Stimulated activated CD4-positive, alpha-beta T cell treated with anti-CD3 and anti-CD28 coated beads, Interleukin-4, amount 100 ng/mL, for 4 hours (primary cell): ENCODE measurements at regions not wholly inside any gene's neighbourhood (a gene's known extent, or its start where the extent isn't known, plus 50 kb on each side); places are given as distances from the start of the nearest gene placed in this dataset.
"Not testable (repeated sequence)": the region's sequence is repeated elsewhere in the genome, so short reads cannot be mapped to it uniquely, and the experiment has no call there.

Source experiments
- DNase-seq, 2 experiments: peaks; one replicate each; pipeline ENCODE4 v3.0.0-alpha.2; 2020

- DNase-seq = not testable (repeated sequence)
Observed at GRCh38 chr21:35271344-35272118, 222.4 kb upstream of the RUNX1 start.

DNA sequence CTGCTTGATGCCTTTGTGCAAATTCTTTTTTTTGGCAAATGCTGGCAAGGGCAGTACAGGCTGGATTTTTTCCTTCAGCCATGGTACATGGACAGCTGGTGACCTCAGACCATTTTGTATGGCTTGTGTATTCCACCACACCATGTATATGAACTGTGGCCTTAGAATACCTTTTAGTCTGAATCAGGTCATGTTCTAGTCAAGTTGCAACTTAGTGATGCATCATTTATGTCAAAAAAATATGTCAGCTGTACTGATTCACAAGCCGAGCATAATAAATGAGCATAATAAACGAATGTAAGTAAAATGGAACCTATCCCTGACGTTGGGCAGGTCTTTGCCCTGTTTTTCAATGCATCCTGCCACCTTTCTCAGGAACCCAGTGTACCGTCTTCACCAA lies 219.7 kb upstream of the RUNX1 start:
- no peak for DNase-seq

DNA sequence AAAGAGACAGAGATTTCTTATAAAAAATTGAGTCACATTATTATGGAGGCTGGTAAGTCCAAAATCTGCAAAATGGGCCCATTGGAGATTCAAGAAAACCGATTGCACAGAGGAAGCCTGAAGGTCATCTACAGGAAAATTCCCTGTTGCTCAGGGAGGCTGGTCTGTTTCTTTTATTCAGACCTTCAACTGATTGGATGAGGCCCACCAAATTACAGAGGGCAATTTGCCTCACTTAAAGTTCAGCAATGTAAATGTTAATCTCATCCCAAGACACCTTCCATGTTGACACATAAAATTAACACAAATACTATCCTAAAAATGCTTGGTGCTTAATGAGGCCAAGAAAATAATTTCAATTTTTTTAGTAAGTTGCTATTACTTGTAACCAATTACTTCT lies 219.2 kb upstream of the RUNX1 start:
- DNase-seq = no peak

DNA sequence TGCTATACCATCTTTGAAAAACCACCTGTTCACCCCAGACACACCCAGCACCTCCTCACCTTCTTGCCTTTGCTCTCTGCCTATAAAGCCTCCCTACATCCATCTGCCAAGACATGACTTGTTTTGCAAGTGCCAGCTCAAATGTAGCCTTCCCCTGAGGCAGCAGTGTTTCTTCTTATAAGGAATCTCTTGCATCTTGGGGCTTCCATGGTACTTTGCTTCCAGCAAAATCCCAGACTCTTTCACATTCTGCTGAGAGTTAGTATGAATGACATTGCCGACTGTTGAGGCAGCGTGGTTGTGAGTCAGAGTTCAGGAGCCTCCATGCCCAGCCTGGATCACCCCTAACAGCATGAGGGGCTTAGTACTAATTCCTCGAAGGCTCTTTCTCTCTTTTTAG lies 217.4 kb upstream of the RUNX1 start:
- DNase-seq = no peak

- no peak for DNase-seq
Observed at GRCh38 chr21:35265170-35265877, 216.2 kb upstream of the RUNX1 start.

DNA sequence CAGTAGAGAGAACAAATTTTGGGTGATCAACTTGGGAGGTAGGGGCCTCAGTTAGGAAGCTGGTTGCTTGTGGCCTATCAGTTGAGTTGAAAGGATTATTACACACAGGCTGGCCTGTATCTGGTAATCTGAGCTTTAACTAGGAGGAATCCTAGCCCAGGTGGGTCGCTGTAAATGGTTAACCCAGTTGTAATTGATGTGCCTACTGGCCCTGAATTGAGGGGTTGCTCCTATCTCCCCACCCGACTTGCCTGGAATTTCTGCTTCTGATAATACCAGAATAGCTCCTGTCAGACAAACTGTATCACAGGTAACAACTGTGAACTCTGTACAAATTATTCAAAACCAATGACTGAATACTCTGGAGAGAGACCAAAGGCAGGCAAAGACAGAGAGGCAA lies 210.4 kb upstream of the RUNX1 start:
- DNase-seq = no peak

- DNase-seq = no peak
Observed at GRCh38 chr21:35258521-35258920, 209.4 kb upstream of the RUNX1 start.

DNA sequence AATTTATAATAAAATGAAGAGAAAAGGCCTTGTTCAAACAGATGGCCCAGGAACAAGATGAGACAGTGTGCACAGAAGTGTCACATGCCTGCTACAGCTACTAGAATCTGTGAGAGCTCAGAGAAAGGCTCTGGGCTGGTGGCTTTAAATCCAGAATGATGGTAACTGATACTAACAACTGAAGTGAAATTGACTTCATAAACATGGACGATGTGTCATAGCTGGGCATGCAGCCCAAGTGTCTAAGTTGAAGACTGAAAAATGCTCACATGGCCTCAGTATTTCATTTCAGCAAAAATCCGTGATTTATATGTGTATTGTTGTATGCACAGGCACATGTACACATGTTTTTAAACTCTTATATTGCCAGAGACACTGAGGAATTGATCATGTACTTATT lies 208.3 kb upstream of the RUNX1 start:
- no peak for DNase-seq

DNA sequence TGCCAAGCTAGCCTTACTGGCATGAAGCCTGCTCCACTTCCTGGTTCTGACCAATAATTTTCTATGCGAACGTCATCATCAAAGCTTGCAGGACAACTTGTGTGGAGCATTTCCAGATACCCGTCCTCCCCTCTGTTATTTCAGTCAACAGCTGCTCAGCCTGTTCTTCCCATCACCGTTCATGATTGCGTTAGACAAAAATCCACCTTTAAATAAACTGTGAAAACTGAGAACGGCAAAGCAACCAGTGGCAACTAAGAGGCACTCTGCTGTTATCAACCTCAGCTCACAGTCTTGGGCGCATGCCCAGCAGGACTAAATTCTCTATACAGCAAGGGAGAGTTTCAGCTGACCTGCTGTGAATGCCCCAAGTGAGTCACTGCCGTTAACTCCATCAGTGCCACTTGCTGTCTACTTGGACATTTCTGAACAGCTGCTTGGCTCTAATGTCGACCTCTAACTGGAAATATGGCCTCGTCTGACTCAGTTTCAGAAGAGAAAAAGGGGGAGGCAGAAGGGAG lies 207.4 kb upstream of the RUNX1 start:
- no peak for DNase-seq

GRCh38 chr21:35254765-35255138 lies 205.7 kb upstream of the RUNX1 start:
- no peak for DNase-seq

DNA sequence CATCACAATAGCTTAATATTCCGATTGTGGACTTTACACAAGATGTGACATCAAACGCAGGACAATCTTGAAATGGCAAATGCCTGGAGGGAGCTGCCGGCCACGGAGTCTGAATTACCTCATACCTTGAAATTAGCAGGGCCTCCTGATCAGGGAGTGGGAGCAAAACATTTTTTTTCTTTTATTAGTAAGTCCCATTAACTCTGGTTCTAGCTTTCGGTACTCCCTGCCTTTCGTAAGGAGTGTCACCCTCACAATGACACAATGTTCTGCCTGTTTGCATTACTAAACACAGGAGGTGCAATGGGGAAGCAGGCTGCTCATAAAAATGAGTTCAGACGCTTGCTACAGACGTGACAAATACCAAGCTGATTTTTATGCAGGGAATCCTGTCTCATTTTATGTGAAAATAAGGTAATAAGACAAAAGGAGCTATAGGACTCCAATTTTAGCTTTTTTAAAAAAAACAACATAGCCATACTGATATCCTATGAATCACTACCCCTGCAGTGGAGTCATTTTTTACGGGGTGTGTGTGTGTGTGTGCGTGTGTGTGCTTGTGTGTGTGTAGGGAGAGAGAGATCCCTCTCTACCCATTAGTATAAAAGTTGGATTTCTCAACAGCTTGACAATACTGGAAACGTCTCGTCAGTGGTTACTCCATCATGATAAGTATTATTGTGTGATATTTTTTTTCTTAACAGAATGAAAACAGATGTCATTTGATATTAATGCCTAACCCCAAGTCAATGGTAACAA lies 205.1 kb upstream of the RUNX1 start:
- DNase-seq = no peak

GRCh38 chr21:35252831-35253230 lies 203.7 kb upstream of the RUNX1 start:
- no peak for DNase-seq

GRCh38 chr21:35249636-35250035 lies 200.5 kb upstream of the RUNX1 start:
- no peak for DNase-seq

GRCh38 chr21:35245879-35246278 lies 196.8 kb upstream of the RUNX1 start:
- no peak for DNase-seq

DNA sequence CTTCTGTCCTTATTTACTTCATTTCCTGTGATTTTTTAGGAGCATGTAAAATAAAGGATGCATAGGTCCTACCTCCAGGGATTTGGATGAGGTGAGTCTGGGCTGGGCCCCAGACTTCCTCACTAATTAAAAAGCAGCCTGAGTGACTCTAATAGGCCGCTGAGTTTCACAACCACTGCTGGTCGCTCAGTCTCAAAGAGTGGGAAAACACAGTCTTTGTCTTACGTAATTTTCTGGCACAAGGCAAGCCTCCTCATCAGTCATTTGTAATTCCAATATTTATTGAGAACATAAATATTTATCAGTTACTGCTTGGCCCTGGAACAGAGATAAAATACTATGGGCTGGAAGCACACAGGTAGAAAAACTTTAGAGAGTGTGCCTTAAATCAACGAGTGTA lies 195.4 kb upstream of the RUNX1 start:
- no peak for DNase-seq

- no peak for DNase-seq
Observed at GRCh38 chr21:35243171-35243570, 194.1 kb upstream of the RUNX1 start.

- DNase-seq = no peak
Observed at GRCh38 chr21:35239811-35240219, 190.7 kb upstream of the RUNX1 start.

DNA sequence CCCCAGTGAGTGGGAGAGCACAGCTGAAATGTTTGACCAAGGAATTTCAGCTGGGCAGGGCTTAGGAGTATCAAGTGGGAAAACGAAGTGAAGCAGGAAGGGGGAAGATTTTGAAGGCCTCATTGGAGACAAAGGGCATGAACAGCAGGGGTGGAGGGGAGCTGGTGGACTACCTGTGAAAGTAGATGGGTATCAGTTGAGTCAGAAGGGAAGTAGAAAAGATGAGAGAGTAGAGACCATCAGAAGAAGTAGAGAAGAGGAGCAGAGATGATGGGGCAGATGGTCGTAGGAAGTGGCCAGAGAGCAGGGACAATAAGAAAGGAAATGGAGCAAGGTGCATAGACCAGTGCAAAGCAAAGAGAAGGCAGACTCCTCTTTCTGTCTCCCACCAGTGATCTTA lies 189.0 kb upstream of the RUNX1 start:
- DNase-seq = no peak

- no peak for DNase-seq
Observed at GRCh38 chr21:35237287-35237686, 188.2 kb upstream of the RUNX1 start.

- DNase-seq = no peak
Observed at GRCh38 chr21:35236090-35236489, 187.0 kb upstream of the RUNX1 start.

DNA sequence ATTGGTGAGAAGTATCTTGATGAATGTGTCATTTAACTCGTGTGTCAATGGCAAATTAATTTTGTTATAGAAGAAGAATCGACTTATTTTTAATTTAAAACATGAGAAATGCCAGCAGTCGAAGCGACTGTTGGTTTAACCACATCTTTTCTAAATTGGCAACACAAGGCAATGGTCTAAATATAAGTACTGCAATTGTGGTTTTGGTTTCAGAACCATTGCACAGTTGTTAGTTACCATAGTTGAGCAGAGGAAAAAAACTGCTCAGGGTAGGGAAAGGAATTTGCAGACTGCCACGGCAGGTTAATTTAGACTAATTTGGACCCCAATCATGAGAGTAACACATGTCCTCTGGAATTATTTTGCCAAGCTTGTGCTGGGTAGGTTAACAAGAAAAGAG lies 185.6 kb upstream of the RUNX1 start:
- no peak for DNase-seq

GRCh38 chr21:35233756-35234155 lies 184.7 kb upstream of the RUNX1 start:
- DNase-seq = no peak

- DNase-seq = no peak
Observed at GRCh38 chr21:35232545-35233176, 183.6 kb upstream of the RUNX1 start.
